HL-60/S4 treated with retinoic acid at 250 ng/mL for 4 days and 3 days (cell line): ENCODE measurements at regions not wholly inside any gene's neighbourhood (a gene's known extent, or its start where the extent isn't known, plus 50 kb on each side); places are given as distances from the start of the nearest gene placed in this dataset.

Experiments
- in situ Hi-C: fragments of 300-500 bp; cut with MboI; formaldehyde crosslinking; loops from 2 replicates; pipeline ENCODE4 v1.7.0; 2022; ENCODE audit warnings: low sequenced_read_pairs

DNA sequence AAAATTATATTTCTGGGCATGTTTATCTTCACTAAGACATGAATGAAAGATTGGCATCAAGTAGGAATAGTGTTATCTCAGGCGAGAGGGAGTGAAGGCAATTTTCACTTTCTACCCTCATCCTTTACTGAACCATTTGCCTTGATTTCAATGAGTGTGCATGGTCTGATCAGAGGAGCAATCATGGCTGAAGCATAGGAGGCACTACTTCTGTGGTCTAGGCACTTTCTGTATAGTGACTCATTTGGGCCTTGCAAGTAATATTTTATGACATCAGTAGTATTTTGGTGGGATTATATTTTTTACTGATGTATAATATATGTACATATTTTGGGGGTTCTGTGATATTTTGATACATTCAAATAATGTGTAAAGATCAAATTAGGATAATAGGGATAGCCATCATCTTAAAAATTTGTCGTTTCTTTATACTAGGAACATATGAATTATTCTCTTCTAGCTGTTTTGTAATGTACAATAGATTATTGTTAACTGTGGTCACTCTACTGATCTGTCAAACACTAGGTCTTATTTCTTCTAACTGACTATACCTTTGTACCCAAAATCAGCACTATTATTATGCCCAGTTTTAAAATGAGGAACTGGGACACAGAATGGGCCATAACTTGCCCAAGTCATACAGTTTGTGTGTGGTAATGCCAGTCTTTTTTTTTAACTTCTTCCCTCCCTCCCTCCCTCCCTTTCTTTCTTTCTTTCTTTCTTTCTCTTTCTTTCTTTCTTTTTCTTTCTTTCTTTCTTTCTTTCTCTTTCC, 101.9 kb downstream of the RAB11FIP2 start:
- in situ Hi-C loops, result no loop called here

DNA sequence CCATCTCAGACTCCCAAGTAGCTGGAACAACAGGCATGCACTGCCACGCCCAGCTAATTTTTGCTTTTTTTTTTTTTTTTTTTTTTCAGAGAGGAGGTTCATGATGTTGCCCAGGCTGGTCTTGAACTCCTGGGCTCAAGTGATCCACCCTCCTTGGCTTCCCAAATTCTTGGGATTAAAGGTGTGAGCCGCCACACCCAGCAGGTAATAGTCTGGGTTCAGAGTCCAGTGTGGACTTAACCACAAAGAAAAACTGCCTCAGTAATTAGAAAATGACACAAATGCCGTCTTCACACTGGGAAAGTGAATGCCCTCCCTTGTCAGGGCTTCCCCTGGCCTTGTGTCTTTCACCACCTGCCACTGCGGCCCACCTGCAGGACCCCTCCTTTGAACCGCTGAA, 101.1 kb downstream of the RAB11FIP2 start:
- in situ Hi-C loops, result no loop called here

DNA sequence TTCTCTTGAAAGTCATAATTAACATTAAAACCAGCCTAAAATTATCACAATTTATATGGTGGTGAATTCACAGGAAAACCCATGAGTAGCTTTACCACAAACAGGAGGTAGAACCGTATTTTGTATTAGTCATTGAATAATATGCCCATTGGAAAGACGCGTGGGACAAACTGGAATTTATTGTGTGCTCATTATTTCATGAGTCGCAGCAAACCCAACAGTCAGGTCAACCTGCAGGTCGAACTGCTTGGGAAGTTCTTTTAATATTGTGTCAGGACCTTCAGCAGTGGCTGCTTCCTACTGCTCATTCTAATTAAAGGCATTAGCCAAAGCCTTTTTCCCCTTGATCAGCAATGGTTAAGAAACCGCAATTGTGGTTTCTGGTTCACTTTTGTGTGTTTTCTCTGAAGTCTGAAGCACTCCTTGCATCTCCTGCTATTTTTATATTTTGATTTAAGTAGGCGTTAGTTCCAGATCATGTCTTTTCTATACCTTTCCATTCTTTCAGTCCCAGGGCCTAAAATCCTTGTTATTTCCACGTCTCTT, 100.1 kb downstream of the RAB11FIP2 start:
- in situ Hi-C loops, result no loop called here

DNA sequence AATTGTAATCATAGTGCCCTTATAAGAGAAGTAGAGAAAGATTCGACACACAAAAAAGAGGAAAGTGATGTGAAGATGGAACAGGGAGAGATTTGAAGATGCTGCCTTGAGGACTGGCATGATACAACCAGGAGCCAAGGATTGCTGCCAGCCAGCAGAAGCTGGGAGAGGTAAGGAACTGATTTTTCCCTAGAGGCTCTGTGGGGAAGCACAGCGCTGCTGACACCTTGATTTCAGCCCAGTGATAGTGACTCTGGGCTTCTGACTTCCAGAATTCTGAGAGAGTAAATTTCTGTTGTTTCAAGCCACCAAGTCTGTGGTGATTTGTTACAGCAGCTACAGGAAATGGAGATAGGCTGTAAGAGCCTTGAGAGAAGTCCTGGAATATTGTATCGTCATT, 98.2 kb downstream of the RAB11FIP2 start:
- in situ Hi-C loops, result no loop called here

DNA sequence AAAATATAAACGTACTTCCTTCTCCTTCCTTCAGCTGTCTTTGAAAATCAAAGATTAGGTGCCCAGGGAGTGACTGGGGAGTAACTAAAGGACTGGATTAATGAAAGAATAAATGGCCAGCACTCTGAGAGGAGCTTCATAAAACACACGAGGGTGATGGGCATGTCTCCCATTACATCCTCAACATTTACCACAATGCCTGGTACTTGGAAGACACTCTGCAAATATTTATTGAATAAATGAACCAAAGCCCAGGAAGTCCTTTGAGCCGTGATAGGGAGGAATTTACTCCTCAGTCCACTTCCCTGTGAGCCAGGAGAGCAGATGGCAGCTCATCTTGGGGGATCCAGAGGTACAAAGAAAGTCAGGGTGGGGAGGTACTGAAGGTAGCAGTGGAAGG, 96.3 kb downstream of the RAB11FIP2 start:
- in situ Hi-C loops, result no loop called here
